HG03521 (cell line): ENCODE measurements at regions not wholly inside any gene's neighbourhood (a gene's known extent, or its start where the extent isn't known, plus 50 kb on each side); places are given as distances from the start of the nearest gene placed in this dataset.

Experiments used
- ATAC-seq: cut with Tn5 transposase; IDR thresholded peaks from one replicate; pipeline ENCODE4 v1.9.1; 2021; ENCODE audit warnings: mild to moderate bottlenecking, moderate library complexity; ENCODE audit not compliant: unreplicated experiment

DNA sequence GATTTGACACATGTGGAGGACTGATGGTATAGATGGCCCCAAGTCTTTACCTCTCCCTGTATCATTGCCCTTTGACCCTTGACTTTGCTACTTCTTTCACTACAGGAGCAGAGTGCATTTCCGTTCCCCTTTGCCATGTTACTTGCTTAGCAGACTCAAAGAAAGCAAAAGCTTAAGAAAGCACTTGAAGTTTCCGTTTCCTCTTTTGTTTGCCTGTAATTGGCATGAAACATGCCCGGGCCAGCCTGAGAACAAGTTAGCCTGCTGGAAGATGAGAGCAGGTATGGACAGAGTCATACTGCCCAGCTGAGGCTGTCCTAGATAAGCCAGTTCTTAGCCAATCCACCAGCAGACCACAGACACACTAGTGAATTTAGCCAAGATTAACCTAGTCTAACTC lies 206.0 kb downstream of the BCOR start:
- ATAC-seq: no peak

DNA sequence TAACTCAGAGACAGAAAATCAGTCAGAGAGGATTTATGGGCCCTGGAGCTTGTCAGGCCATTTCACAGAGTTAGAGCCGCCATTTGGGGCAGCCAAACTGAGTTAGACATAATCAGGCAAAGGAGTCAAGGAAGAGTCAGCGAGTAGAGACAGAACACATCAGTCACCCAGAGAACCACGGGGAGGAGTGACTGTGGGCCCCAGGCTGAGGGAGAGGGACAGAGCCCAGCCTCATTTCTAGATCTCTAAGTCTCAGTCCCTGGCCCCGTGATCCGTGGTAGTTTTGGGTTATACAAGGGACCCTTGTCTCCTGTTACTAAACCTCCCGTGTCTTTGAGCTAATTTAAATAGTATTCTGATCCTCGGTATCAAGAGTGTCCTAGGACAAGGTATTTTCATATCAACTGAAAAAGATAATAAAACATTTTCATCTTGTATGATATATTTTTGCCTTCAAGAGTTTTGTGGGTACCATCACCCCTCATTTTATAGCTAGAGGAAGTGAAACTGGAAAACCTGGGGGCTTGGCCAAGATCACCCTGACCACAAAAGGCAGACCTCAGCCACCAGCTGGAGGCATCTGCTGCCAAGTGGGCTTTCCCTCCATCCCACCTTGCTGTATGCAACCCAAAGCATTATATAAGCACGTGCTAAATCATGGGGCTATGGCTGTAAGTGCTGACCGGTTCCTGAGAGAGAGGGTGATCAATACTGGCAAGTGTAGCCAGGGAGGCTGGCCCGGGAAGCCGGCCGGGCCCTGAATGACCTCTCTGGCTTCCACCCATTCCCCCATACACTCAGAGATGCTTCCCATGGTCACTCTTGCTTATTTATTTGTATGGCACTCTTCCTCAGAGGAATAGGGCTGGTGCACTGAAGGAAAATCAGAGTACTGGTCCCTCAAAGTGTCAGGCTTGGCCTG lies 204.1 kb downstream of the BCOR start:
- no peak for ATAC-seq

DNA sequence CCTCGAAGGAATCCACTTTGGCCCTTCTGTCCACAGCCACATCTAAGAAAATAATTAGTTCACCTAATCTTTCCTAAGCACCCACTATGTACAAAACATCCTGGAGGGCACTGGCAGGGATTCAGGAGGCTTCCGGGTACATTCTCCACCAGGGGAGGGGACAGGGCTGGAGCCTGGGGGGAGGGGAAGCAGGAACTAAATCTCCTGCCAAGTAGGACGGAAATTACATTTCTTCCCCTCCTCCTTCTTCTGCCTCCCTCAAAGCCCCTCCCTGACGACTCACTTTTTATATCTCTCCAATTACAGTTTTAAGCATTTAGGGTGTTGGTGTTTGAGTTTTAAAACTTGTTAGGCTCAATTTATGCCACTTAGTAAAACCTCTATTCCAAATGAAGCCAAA lies 203.1 kb downstream of the BCOR start:
- no peak for ATAC-seq

DNA sequence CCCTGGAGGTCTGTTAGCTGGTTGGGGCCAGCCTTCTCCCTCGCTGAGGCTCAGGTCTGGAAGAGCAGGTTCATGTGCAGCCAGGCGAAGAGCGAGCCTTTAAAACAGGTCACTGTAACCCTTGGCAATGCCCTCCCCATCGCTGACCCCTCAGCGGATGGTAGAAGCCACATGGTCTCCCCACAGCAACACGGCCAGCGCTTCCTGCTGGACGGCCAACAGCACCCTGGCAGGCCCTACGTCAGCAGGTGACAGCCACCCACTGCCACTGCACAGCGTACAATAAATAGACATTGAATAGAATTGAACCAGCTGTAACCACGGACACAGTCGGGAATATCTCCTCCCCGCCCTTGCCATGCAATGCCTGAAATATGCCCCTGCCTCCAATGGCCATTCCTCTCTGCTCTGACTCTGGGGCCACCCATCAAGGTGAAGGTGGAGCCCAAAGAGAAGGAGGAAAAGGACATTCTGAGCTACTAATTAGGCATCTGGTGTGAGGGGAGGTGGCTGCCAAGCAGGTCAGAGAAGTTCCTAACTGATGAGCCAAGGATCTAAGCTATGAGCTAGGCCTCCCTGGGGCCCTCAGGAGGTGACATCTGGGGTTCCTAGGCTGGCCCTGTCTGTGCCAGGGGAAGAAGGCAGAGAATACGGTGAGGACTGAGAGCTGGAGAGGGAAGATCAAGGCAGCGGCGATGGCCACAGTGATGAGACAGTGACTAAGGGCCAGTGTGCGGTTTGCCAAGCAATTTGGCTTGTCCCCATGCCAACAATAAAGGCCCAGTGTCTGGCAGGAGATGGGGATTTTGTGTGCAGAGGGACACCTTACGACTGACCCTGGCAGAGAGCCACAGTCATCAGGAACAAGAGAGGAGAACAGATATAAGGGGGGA lies 202.3 kb downstream of the BCOR start:
- ATAC-seq: no peak

DNA sequence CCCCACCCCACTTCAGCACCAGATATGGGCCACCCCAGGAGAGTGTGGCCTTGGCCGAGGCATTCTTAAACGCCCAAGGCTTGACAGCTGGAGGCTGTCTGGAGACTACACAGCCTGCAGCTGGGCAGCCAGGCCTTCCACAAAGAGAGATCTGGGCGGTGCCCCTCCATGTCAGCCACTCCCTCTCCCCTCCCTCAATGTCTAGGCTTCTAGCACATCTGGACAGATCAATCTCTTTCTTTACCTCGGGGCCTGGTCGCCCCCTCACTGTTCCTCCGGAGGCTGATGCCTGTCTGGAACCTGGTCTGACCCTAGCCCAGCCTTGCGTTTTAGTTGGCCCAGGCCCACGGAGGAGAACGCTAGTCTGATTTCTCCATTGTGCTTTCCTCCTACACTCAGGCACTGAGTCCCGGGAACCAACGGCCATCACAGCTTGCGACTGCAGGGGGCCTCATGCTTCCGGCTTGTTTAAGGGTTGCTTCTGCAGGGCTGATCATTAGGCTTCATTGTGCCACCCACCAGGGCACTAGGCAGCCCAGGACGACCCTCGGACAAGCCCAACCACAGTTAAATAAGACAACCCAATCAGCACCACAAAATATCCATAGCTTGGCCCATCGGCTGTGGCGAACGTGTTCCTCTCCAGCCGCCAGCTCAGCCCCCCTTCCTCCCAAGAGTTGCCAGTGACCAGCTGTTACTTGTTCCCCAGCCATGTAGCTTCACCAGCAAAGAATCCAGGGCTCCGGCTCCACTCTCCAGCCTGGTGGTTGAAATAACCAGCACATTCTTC lies 200.6 kb downstream of the BCOR start:
- no peak for ATAC-seq

DNA sequence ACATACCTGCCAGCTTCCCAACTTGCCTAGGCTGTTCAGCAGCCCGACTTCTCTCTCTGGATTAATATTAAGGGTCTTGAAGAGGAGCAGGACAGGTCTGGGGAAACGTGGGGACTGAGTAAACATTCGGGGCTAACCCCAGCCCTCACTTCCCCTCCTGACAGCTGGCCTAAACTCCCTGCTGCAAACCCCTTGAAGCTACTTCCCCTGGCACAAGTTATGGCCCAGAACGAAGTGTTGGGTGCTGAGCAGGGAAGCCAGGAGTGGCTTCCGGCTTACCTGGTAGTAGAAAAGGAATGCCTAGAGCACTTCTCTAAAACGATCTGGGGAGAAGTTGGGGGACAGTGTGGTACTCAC lies 200.0 kb downstream of the BCOR start:
- ATAC-seq: no peak

DNA sequence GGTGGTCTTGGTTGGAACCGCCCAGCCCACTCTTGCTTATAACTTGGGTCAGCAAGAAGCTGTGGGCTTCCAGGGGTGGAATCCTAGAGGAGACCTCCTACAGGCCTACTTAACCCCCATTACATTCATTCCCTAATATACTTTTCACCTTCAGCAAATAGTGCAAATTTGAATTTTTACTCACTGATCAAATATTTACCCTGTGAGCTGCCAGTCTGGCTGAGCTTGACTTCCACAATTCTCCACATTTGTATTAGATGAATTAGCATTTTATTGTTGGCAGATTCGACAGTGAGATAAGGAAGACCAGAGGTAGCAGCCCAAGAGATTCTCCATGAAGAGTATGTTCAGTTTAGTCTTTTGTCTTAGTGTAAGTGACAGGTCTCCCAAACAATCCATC lies 199.6 kb downstream of the BCOR start:
- ATAC-seq: no peak

DNA sequence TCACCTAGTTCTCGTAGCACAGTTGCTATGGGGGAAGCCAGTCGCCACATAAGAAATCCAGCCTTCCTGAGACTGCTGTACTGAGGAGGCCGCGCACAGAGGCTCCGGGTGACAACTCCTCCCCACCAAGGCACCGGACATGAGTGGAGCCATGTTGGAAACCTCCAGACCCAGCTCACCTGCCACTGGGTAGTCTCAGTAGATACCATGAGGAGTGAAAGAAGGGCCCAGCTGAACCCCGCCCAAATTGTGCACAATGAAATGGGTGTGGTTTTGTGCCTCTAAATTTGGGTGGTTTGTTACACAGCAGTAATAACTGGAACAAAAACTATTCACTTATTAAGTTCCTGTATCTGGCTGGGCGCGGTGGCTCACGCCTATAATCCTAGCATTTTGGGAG lies 198.7 kb downstream of the BCOR start:
- ATAC-seq: no peak

DNA sequence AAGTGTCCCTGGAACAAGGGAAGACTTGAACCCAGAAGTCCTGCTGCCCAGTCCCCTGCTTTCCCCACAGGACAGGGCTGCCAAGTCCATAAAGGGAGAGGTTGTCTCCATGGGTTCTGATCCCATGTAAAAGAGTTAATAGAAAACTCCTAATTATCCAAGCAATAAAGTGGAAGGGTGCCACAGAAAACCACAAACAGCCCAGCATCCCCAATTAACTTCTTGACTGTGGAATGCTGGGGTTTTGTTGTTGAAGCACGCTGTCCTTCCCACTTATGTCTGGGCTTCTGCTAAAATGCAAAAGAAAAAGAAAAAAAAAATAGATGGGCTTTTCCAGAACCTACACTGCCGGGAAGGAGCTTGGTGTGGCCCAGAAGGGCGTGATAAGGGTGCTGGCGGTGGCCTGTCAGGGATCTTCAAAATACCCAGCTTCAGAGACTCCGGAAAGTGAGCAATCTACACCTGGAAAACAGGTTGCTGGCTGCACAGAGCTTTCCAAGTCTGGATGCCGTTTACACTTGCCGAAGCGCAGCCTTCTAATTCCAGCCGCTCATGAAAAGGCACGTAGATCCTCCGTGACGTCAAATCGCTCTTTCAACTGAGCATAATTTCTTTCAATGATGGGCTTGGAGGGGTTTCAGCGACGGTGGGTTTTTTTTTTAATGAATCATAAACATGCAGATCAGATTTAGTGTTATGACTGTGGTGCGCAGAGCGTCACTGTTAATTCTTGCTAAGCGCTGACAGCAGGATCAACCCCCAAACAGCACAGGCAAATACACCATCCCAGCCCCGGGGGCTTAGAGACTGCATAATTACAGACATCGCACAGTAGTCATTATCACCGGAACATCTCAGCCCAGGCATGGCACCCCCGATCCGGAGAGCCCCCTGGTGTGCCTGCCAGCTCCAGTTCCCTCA lies 197.6 kb downstream of the BCOR start:
- ATAC-seq: no peak

DNA sequence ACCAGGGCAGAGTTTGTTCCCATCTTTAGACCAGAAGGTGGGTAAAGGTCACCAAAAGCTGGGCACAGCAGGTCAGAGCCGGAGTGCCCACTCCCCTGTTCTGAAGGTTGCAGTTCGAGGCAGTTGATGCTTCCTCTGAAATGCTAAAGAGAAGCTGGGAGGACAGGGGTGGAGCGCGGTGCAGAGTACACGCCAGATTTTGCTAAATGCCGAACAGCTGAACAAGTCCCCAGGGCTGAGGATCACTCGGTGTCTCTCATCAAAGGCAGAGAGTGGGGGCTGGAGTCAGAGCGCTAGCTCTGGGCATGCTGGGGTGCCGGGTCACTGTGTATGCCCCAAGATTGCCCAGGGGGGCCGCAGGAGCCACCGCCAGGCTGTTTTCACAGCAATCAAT lies 197.0 kb downstream of the BCOR start:
- ATAC-seq: no peak

DNA sequence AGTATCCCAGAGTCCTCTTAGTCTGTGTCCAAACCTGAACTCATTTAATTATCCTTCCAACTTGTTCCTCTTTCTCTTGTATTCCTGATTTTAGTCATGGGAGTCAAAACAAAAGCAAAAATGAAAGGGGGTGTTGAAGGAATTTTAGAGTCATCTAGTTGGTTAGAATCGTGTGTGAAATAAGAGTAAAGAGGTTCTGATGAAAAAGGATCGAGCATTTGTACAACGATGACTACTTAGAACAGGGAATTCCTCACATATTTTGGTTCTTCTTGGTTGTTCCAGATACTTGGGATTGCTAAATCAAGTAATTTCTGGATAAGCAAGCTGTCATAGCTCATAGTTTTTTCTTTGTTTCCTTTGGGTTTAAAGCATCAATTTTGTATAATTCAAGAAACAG lies 194.4 kb downstream of the BCOR start:
- ATAC-seq: no peak

DNA sequence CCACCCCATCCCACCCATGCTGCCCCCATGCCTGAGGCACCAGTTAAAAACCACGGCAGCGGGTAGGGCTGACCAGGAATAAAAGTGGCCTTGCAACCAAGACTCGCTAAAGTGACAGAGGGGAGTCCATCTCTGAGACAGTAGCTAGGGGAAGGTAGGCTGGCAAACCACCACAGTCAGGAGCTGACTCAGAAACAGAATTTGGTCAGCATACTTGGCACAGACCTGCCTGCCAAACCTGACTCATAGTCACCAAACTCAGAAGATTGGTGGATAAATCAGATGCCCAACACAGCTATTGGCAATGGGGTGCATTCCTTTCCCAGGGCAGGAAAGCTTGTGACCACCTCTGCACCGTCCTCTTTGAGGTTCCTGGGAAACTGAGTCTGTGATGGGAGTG lies 193.8 kb downstream of the BCOR start:
- no peak for ATAC-seq

DNA sequence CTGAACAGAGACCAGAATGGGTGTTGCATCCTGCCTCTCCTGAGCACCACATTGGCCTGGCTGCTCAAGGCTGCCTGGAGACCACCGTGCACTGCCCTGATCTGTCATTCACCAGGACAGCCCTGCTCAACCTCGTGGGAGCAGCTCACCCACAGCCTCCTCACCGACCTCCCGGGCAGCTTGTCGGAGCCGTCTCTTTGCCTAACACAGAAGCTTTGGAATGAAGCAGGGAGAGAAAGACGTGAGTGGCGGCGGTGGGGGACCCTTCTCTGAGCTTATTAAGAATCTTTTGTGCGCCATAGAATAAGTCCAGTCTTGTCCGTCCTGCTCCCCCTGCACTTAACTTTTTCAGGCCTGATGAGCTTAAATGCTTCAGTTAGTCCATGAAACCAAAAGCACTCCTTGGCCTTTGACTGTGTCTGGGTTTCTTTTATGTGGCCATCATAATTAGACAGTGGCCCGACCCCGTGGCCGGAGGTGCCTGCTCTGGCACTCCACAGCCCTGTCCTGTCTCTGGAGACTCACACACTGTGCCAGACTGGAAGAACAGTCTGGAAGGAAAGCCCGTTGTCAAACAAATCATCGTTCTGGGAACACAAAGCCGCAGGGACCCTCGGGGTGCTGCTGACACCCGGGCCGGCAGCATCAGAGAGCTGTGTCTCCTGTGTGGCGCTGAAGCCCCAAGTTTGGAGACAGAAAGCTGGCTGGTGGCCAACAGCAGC lies 192.8 kb downstream of the BCOR start:
- no peak for ATAC-seq

DNA sequence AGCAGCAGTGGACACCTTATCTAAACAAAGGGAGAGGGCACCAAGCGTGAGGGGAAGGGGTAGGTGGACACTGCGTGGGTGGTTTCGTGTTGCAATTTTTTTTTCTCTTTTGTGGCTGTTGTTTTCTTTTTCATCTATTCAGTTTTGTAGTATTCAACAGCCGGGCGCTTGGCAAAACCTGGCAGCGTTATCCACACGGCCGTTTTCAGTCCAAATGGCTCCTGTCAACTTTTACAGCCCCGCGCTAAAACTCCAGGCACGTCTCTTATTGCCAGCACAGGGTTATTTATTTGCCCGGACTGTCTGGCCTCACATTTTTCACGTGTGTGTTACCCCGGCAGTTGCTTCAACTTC lies 192.2 kb downstream of the BCOR start:
- ATAC-seq: no peak

DNA sequence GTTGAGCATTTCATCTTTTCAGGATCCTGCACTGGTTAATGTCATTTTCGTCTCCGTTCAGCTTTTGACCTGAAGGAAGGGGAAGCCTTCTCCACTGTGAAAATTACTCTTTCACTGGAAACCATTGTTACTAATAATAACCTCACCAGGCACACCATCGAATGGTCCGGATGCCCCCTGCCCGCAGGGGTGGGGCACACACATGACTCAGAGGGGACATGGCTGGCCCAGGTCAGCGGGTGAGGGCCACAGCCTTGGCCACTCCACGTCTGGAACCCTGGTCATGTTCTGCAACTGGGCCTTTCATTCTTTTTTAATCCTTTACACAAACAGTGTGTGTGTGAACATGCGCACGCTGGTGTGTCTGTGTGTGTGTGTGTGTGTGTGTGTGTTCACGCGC lies 191.8 kb downstream of the BCOR start:
- ATAC-seq: no peak

DNA sequence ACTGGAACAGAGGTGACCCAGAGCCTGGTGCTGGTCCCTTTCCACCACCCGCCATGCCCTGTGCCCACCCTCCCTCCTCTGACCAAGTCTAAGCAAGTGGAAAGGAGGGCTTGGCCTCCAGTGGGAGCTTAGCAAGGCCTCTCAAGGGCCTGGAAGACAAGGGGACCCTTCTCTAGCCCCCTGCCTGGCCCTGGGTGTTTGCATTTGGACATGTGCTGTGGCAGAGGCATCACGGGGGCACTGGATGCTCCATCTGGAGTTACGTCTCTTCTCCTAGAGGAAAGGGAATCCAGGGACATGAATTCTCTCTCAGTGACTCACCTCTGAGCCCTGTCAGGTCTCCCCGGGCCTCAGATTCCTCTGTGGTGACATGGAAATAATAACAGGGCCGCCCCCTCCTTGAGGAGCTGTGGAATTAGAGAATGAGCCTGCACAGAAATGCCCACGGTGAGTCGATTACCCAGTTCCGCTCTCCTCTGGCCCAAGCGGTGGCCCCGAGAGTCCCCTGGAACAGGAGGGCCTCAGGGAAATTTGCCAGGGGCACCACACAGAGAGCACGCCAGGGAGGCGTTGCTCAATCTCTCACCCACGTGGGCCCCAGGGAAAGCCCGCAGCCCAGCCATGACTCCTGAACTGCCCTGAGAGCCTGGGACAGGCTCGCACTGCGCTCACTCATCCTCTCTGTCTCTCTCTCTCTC lies 189.6 kb downstream of the BCOR start:
- ATAC-seq: no peak

DNA sequence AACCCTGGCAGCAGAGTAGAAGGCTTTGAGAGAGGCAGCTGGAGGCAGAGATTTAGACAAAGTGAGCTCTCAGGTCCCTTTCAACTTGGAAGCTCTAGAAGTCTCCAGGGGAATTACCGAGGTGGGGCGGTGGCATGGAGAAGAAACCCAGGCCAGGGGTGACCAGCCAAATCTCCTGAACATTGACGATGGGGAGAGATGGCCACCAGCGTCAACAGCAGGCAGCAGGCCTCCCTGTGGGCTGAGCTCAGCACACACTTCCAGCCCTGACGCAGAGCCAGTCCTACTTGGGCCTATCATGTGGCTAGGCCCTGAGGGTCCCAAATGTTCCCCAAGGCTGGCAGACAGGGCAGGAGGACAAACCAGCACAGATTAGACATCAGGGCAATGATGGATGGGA lies 187.8 kb downstream of the BCOR start:
- ATAC-seq: no peak

DNA sequence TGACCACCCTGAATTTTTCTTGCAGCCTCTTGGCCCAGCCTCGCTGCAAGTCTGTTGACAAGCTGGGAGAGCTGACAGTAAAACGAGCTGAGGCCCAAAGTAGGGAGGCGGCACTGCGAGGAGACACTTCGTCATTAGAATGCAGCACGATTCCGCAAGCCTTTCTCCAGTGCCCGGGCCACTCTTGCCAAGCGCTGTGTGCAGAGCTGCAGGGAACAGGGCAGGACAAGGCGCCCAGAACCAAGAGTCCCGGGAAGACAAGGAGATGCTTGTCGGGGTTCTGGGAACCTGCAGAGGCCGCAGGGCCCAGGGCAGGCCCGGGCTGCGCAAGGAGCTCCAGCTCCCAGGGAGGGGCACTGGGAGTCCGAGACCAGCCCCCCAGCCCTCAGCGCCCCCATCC lies 187.1 kb downstream of the BCOR start:
- ATAC-seq: no peak

DNA sequence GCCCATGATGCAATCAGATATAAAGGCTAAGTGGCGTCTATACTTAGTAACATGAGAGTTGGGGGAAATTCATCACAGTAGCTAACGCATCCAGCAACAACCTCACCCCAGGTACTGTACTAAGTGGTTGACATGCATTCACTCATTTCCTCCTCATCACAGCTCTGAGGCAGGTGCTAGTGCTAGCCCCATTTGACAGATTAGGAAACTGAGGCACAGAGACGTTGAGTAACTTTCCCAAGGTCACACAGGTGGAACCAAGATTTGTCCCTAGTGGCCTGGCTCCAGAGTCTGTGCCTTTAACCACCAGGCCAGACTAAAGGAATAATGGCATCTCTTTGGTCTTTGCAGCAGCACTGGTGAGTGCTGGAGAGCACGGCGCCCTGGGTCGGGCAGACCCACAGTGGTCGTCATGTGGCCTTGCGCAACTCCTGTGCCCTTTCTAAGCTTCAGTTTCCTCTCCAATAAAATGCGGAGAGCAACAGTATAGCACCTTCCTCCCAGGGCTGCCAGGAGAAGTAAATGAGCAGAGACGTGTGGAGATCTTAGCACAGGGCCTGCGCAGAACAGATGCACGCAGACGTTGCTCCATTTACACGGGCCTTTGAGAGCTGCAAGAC lies 186.4 kb downstream of the BCOR start:
- ATAC-seq: no peak
